ENCODE measurements at regions not wholly inside any gene's neighbourhood (a gene's known extent, or its start where the extent isn't known, plus 50 kb on each side); places are given as distances from the start of the nearest gene placed in this dataset.

GRCh38 chr3:26997226-26997625, 372.0 kb downstream of the NEK10 start:
- TF ChIP-seq CTCF (IDR thresholded peaks at IDR 0.05; ENCODE audit: borderline replicate concordance, control extremely low read depth, extremely low read depth, insufficient read depth, missing control alignments), result no peak
- in situ Hi-C loops (cut with MboI; ENCODE audit: low sequenced_read_pairs, unreplicated experiment), result no loop called here
- DNase-seq (ENCODE audit: low spot score), result no peak

GRCh38 chr3:27010834-27011233, 358.3 kb downstream of the NEK10 start:
- in situ Hi-C loops (cut with MboI; ENCODE audit: low sequenced_read_pairs, unreplicated experiment), result no loop called here
- TF ChIP-seq CTCF (IDR thresholded peaks at IDR 0.05; ENCODE audit: borderline replicate concordance, control extremely low read depth, extremely low read depth, insufficient read depth, missing control alignments), result no peak
- no peak for DNase-seq (ENCODE audit: low spot score)

- no peak for TF ChIP-seq CTCF (IDR thresholded peaks at IDR 0.05; ENCODE audit: borderline replicate concordance, control extremely low read depth, extremely low read depth, insufficient read depth, missing control alignments)
- in situ Hi-C loops (cut with MboI; ENCODE audit: low sequenced_read_pairs, unreplicated experiment), result no loop called here
These were observed 347.0 kb downstream of the NEK10 start for GRCh38 chr3:27022096-27022761.

GRCh38 chr3:27024493-27024892, 344.7 kb downstream of the NEK10 start:
- no peak for TF ChIP-seq CTCF (IDR thresholded peaks at IDR 0.05; ENCODE audit: borderline replicate concordance, control extremely low read depth, extremely low read depth, insufficient read depth, missing control alignments)
- in situ Hi-C loops (cut with MboI; ENCODE audit: low sequenced_read_pairs, unreplicated experiment), result no loop called here
- DNase-seq (ENCODE audit: low spot score), result no peak

More at GRCh38 chr3:27022096-27022761, 347.0 kb downstream of the NEK10 start:
- no peak for DNase-seq (ENCODE audit: low spot score)

GRCh38 chr3:27025718-27026117, 343.5 kb downstream of the NEK10 start:
- no peak for DNase-seq (ENCODE audit: low spot score)
- TF ChIP-seq CTCF (IDR thresholded peaks at IDR 0.05; ENCODE audit: borderline replicate concordance, control extremely low read depth, extremely low read depth, insufficient read depth, missing control alignments), result no peak
- in situ Hi-C loops (cut with MboI; ENCODE audit: low sequenced_read_pairs, unreplicated experiment), result no loop called here

GRCh38 chr3:27031476-27031875, 337.7 kb downstream of the NEK10 start:
- no peak for TF ChIP-seq CTCF (IDR thresholded peaks at IDR 0.05; ENCODE audit: borderline replicate concordance, control extremely low read depth, extremely low read depth, insufficient read depth, missing control alignments)
- in situ Hi-C loops (cut with MboI; ENCODE audit: low sequenced_read_pairs, unreplicated experiment), result no loop called here
- DNase-seq (ENCODE audit: low spot score), result no peak

Measured in GM13976 (cell line).